ENCODE measurements at regions not wholly inside any gene's neighbourhood (a gene's known extent, or its start where the extent isn't known, plus 50 kb on each side); places are given as distances from the start of the nearest gene placed in this dataset.

- no peak for TF ChIP-seq CTCF (IDR thresholded peaks at IDR 0.05; ENCODE audit: low read depth, low read length)
Measured at GRCh38 chr6:45718871-45719270, 296.8 kb downstream of the CLIC5 start.

DNA sequence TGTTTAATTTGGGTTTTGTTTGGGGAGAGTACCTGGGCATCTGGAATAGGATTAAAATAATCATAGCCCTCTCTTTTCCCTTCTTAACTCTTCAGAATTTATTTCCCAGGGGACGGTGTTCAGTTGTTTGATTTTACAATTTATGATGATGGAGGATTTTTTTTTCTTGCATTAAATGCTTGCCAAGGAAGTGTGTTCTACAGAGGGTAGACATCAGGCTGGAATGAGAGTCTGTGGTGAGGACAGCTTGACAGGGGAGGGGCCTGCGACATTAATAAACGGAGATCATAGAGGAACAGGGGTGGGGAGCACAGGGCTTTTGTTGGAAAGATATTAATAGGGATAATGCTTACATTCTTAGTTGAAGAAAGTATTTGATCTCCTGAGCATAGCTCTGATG lies 297.5 kb downstream of the CLIC5 start:
- no peak for TF ChIP-seq CTCF (IDR thresholded peaks at IDR 0.05; ENCODE audit: low read depth, low read length)
- no peak overlapping the region for H3K4me3 ChIP-seq (ENCODE audit: low read depth, low read length)

More at GRCh38 chr6:45718871-45719270, 296.8 kb downstream of the CLIC5 start:
- no peak overlapping the region for H3K4me3 ChIP-seq (ENCODE audit: low read depth, low read length)

DNA sequence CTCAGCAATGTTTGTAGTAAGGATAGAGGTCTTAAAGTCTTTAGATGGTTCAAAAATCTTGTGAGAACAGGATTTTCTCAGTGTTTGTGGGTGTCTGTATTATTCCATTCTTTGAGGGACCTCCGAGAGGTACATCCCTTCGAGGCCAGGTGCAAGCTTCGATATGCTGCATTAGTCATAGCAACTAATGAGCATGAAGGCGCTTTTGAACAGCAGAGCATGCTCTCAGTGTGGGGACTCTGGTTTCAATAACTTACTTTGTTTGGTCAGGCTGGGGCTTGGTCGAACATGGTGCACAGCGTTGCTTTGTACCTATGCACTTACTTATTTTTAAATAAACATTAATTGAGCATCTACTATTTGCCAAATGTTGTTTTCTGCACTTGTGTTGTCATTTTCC lies 297.9 kb downstream of the CLIC5 start:
- no peak for TF ChIP-seq CTCF (IDR thresholded peaks at IDR 0.05; ENCODE audit: low read depth, low read length)
- no peak overlapping the region for H3K4me3 ChIP-seq (ENCODE audit: low read depth, low read length)

DNA sequence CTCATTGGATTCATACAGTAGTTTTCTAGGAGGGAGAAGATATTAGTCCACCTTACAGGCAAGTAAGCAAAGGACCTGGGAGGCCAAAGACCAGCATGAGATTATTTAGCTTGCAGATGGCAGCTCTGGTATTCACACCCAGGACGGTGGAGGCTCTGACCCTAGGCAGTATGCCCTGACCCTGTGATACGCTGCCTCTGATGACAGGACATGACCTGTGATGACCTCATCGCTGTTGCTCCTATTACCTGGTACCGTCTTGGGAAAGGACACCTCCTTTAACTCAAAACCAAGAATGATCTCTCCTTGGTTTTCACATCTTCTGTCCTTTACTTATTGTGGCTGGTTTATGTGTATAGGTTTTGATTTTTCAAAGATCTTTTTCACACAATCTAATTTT lies 298.6 kb downstream of the CLIC5 start:
- no peak overlapping the region for H3K4me3 ChIP-seq (ENCODE audit: low read depth, low read length)
- no peak for TF ChIP-seq CTCF (IDR thresholded peaks at IDR 0.05; ENCODE audit: low read depth, low read length)

DNA sequence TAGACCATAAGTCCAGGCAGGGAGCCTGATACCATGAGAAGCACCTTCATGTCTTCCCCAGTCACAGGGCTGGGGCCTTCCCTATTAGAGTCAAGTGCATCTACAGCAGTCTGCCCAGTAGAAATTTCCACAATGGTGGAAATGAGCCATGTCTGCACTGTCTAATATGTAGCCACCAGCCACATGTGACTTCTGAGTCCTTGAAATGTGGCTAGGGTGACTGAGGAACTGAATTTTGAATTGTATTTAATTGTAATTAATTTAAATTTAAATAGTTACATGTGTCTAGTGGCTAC lies 300.2 kb downstream of the CLIC5 start:
- no peak overlapping the region for H3K4me3 ChIP-seq (ENCODE audit: low read depth, low read length)
- no peak for TF ChIP-seq CTCF (IDR thresholded peaks at IDR 0.05; ENCODE audit: low read depth, low read length)

DNA sequence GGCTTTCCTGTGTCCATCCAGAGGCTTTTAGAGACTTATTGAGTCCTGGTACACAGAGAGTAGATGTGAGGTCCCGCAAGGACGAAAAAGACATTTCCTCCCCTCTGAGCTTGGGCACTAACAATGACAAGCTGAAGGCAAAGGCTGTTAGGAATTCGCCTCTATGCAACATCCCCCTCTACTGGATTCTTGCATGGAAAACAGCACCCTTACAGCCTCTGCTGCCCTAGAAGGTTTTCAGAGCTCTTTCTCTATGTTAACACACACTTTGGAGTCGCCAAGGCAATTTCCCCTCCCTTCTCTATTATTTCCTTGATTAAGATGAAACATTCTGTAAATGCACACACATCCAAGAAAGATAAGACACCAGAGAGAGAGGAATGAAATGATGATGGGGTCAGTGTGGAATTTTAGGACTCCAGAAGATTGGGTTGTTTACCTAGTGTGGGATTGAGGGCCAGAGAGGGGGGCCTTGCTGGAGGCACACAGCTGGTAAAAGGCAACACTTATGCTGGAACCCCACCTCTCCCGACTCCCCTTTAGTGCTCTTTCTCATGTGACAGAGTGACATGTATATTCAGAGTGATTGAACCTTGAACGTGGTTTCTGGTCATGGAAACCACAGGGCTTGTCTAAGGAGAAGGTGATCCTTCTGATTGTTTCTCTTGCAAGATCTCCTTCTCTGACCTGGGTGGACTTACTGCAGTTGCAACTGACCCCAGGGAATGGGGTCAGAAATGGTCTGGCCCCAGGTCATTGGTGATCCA lies 300.7 kb downstream of the CLIC5 start:
- peak; percentile 84 for TF ChIP-seq CTCF (IDR thresholded peaks at IDR 0.05; ENCODE audit: low read depth, low read length)
- H3K4me3 ChIP-seq (ENCODE audit: low read depth, low read length) = no peak overlapping the region

GRCh38 chr6:45714006-45714730 lies 301.5 kb downstream of the CLIC5 start:
- H3K4me3 ChIP-seq (ENCODE audit: low read depth, low read length) = no peak overlapping the region

More at GRCh38 chr6:45714006-45714730, 301.5 kb downstream of the CLIC5 start:
- TF ChIP-seq CTCF (IDR thresholded peaks at IDR 0.05; ENCODE audit: low read depth, low read length) = no peak

All from WI38 (cell line).